Cardiac fibroblast (primary cell): ENCODE measurements at regions not wholly inside any gene's neighbourhood (a gene's known extent, or its start where the extent isn't known, plus 50 kb on each side); places are given as distances from the start of the nearest gene placed in this dataset.

Experiments used
- DNase-seq, 2 donors: peaks; one replicate each; pipeline versions ENCODE4 v3.0.0 to v3.0.0-alpha.2; 2010; ENCODE audit warnings: low read depth in 2 of 2
- H3K4me3 ChIP-seq, 2 donors: replicated peaks in 1 of 2; 1 replicate in 1 of 2; 2 replicates in 1 of 2; pipeline ENCODE4 v1.5.1; 2011; ENCODE audit warnings: low read depth in 2 of 2, low read length in 2 of 2, mild to moderate bottlenecking in 2 of 2, moderate library complexity in 1 of 2
- TF ChIP-seq, protein P1 (sequence below): IDR thresholded peaks from one replicate; pipeline ENCODE4 v1.5.1; 2011; ENCODE audit warnings: low read depth, mild to moderate bottlenecking, low read length, inconsistent platforms

- no peak for DNase-seq
- TF ChIP-seq, protein P1, sequence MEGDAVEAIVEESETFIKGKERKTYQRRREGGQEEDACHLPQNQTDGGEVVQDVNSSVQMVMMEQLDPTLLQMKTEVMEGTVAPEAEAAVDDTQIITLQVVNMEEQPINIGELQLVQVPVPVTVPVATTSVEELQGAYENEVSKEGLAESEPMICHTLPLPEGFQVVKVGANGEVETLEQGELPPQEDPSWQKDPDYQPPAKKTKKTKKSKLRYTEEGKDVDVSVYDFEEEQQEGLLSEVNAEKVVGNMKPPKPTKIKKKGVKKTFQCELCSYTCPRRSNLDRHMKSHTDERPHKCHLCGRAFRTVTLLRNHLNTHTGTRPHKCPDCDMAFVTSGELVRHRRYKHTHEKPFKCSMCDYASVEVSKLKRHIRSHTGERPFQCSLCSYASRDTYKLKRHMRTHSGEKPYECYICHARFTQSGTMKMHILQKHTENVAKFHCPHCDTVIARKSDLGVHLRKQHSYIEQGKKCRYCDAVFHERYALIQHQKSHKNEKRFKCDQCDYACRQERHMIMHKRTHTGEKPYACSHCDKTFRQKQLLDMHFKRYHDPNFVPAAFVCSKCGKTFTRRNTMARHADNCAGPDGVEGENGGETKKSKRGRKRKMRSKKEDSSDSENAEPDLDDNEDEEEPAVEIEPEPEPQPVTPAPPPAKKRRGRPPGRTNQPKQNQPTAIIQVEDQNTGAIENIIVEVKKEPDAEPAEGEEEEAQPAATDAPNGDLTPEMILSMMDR, result no peak
- no peak overlapping the region for H3K4me3 ChIP-seq
Measured at GRCh38 chr3:168581771-168582225, 486.1 kb upstream of the GOLIM4 start.

- no peak for DNase-seq
- no peak overlapping the region for H3K4me3 ChIP-seq
- TF ChIP-seq, protein P1, result no peak
Measured at GRCh38 chr3:168579010-168579409, 483.3 kb upstream of the GOLIM4 start.

GRCh38 chr3:168575750-168576149 is 480.0 kb upstream of the GOLIM4 start:
- TF ChIP-seq, protein P1, result no peak
- H3K4me3 ChIP-seq, result no peak overlapping the region

DNA sequence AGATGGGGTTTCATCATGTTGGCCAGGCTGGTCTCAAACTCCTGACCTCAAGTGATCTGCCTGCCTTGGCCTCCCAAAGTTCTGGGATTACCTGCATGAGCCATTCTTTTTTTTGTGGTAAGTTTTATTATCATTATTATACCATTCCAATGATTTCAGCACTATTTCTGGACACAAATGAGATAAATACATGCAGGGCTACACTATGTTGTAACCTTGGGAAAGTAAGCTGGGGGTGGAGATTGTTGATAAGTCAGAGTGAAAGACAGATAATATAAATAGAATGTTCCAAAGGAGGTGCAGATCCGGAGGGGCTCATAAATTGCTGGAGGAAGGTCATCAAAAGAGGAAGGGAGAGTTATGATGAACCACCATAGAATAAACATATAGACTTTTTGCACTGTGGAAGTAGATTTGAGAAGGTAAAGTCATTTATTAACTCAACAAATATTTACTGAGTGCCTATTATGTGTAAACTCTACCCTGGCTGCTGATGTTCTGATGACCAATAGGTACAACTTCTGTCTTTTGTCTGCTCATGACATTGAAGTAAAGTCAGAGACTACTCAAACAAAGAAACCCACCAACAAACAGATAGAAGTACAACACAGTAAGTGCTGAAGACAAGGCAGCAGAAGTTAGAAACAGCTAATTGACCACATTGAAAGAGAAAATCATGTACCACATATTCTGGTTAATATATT is 478.9 kb upstream of the GOLIM4 start:
- no peak for DNase-seq
- TF ChIP-seq, protein P1, result no peak
- no peak overlapping the region for H3K4me3 ChIP-seq

More at GRCh38 chr3:168575750-168576149, 480.0 kb upstream of the GOLIM4 start:
- no peak for DNase-seq

- TF ChIP-seq, protein P1, result no peak
- H3K4me3 ChIP-seq, result no peak overlapping the region
- no peak for DNase-seq
Measured at GRCh38 chr3:168570404-168571155, 474.9 kb upstream of the GOLIM4 start.

DNA sequence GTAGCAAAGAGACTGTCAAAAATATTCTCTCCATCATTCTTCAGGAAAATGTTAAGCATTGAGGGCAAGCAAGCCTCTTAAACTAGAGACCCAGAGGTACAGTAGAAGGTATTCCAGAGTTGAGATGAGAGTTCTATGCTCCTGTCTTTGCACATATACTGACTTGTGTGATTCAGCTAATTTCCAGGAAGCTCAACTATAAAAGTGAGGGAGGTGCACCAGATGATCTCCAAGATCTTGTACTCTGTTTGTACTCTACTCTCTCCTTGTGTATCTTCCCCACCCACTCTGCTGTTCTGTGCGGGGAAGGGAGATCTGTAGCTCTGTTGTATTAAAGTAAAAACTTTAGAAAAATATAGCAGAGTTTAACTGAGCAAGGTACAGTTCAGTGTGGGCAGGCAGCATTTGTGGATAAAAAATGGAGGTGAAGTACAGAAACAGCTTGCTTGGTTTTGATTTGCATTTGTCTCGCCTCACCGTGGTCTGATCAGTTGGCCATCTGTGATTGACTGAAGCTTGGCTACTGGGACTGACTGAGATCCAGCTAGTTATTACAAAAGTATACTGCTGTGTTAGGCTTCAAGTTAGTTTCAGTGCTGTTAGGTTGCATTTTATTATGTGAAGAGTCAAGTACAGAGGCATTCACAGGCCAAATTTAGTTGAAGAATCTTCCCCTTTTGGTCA is 463.1 kb upstream of the GOLIM4 start:
- TF ChIP-seq, protein P1, result no peak
- H3K4me3 ChIP-seq, result no peak overlapping the region
- no peak for DNase-seq
